ENCODE measurements at regions not wholly inside any gene's neighbourhood (a gene's known extent, or its start where the extent isn't known, plus 50 kb on each side); places are given as distances from the start of the nearest gene placed in this dataset.

- CTCF ChIA-PET, result no interaction called here
- Mint-ChIP-seq H3K4me1 (peaks cover 19% of the 10 kb centered on the region), H3K36me3 (no peaks in the 10 kb centered on the region)
Observed at GRCh38 chr17:14015271-14015670, 54.0 kb upstream of the COX10 start.

More at GRCh38 chr17:14015271-14015670, 54.0 kb upstream of the COX10 start:
- POLR2A ChIA-PET, result no interaction called here
- Mint-ChIP-seq H3K9me3 (peaks cover 8% of the 10 kb centered on the region), H3K27me3 (ENCODE audit: low read depth) (no peaks in the 10 kb centered on the region), H3K27ac (no peak overlapping the region), H3K4me3 (no peak overlapping the region)
- TF ChIP-seq IRF2 (CRISPR knock-in tag; IDR thresholded peaks at IDR 0.05; ENCODE audit: borderline replicate concordance, low read depth) (no peak), ZBTB43 (CRISPR knock-in tag; IDR thresholded peaks at IDR 0.05) (no peak), SOX15 (CRISPR knock-in tag; IDR thresholded peaks at IDR 0.05) (no peak), USF1 (CRISPR knock-in tag; IDR thresholded peaks at IDR 0.05) (no peak), ESRRA (CRISPR knock-in tag; IDR thresholded peaks at IDR 0.05; ENCODE audit: borderline replicate concordance) (no peak), ZNF232 (CRISPR knock-in tag; IDR thresholded peaks at IDR 0.05) (no peak), ZNF219 (CRISPR knock-in tag; IDR thresholded peaks at IDR 0.05; ENCODE audit: borderline replicate concordance) (no peak), OVOL2 (CRISPR knock-in tag; IDR thresholded peaks at IDR 0.05; ENCODE audit: borderline replicate concordance) (no peak), ZNF317 (CRISPR knock-in tag; IDR thresholded peaks at IDR 0.05; ENCODE audit: borderline replicate concordance, low read depth) (no peak), STAT6 (CRISPR knock-in tag; conservative IDR thresholded peaks at IDR 0.05; ENCODE audit: low read depth) (no peak), ATF3 (CRISPR knock-in tag; conservative IDR thresholded peaks at IDR 0.05) (no peak), ATF2 (CRISPR knock-in tag; IDR thresholded peaks at IDR 0.05; ENCODE audit: borderline replicate concordance, low read depth) (no peak), RELA (CRISPR knock-in tag; IDR thresholded peaks at IDR 0.05; ENCODE audit: borderline replicate concordance) (no peak), NFE2L1 (CRISPR knock-in tag; IDR thresholded peaks at IDR 0.05) (no peak), ATF6 (CRISPR knock-in tag; IDR thresholded peaks at IDR 0.05) (no peak), FOXK1 (CRISPR knock-in tag; IDR thresholded peaks at IDR 0.05) (no peak), ETV6 (CRISPR knock-in tag; IDR thresholded peaks at IDR 0.05) (no peak), MAX (CRISPR knock-in tag; IDR thresholded peaks at IDR 0.05) (no peak)
- ATAC-seq, result no peak
- no peak for DNase-seq (ENCODE audit: low spot score)

Measured in WTC11 (cell line).